WTC11 (cell line): ENCODE measurements at regions not wholly inside any gene's neighbourhood (a gene's known extent, or its start where the extent isn't known, plus 50 kb on each side); places are given as distances from the start of the nearest gene placed in this dataset.

Source experiments
- ATAC-seq: fragments of 200-7000 bp; cut with Tn5 transposase; 2 replicates; pipeline ENCODE4 v1.10.0; 2021; ENCODE audit warnings: mild to moderate bottlenecking, moderate library complexity
- CTCF ChIA-PET: fragments of 300-600 bp; sonication (Branson Sonifier 250); formaldehyde crosslinking; loops from one replicate; lab custom pipeline; 2021; ENCODE audit warnings: antibody characterized with exemption; lab: Charles Lee
- POLR2A ChIA-PET: fragments of 350-600 bp; sonication (Branson Sonifier 250); formaldehyde crosslinking; loops from one replicate; lab custom pipeline; 2021; ENCODE audit warnings: antibody characterized with exemption; lab: Charles Lee
- DNase-seq: peaks from one replicate; pipeline ENCODE4 v3.0.0; 2021; ENCODE audit warnings: low spot score
- H3K27ac Mint-ChIP-seq: 2 replicates; pipeline ENCODE4 v1.8.0; 2021; ENCODE audit warnings: mixed read lengths
- H3K27me3 Mint-ChIP-seq: 2 replicates; pipeline ENCODE4 v1.8.0; 2021; ENCODE audit warnings: low read depth, mild to moderate bottlenecking, moderate library complexity, mixed read lengths
- H3K36me3 Mint-ChIP-seq: 2 replicates; pipeline ENCODE4 v1.8.0; 2021; ENCODE audit warnings: mixed read lengths
- H3K4me1 Mint-ChIP-seq: 2 replicates; pipeline ENCODE4 v1.8.0; 2022; ENCODE audit warnings: mixed read lengths
- H3K4me3 Mint-ChIP-seq: 2 replicates; pipeline ENCODE4 v1.8.0; 2021; ENCODE audit warnings: mild to moderate bottlenecking, moderate library complexity, mixed read lengths
- H3K9me3 Mint-ChIP-seq: 2 replicates; pipeline ENCODE4 v1.8.0; 2021; ENCODE audit warnings: mixed read lengths
- CREM ChIP-seq: sonication (generic); formaldehyde crosslinking; IDR thresholded peaks from 2 replicates; pipeline ENCODE4 v1.8.1; 2022; ENCODE audit warnings: mild to moderate bottlenecking, missing genetic modification reagents, moderate library complexity
- EMX1 ChIP-seq: fragments of 250-450 bp; sonication (Bioruptor Pico); IDR thresholded peaks from 2 replicates; pipeline ENCODE4 v1.8.0; 2021; ENCODE audit warnings: mild to moderate bottlenecking
- FOXJ3 ChIP-seq: sonication (generic); formaldehyde crosslinking; IDR thresholded peaks from 2 replicates; pipeline ENCODE4 v1.9.0; 2021; ENCODE audit warnings: missing genetic modification reagents, mild to moderate bottlenecking, borderline replicate concordance
- GABPB1 ChIP-seq: sonication (generic); formaldehyde crosslinking; IDR thresholded peaks from 2 replicates; pipeline ENCODE4 v1.8.1; 2023; ENCODE audit warnings: mild to moderate bottlenecking, missing genetic modification reagents
- NFE2L1 ChIP-seq: sonication (generic); formaldehyde crosslinking; IDR thresholded peaks from 2 replicates; pipeline ENCODE4 v1.8.1; 2023; ENCODE audit warnings: missing genetic modification reagents
- NR1H2 ChIP-seq: sonication (generic); formaldehyde crosslinking; IDR thresholded peaks from 2 replicates; pipeline ENCODE4 v1.9.0; 2021; ENCODE audit warnings: mild to moderate bottlenecking, moderate library complexity, missing genetic modification reagents
- OVOL2 ChIP-seq: fragments of 250-450 bp; sonication (Bioruptor Pico); IDR thresholded peaks from 2 replicates; pipeline ENCODE4 v1.9.0; 2021; ENCODE audit warnings: mild to moderate bottlenecking, borderline replicate concordance
- SOX15 ChIP-seq: fragments of 250-450 bp; sonication (Bioruptor Pico); IDR thresholded peaks from 2 replicates; pipeline ENCODE4 v1.9.0; 2021; ENCODE audit warnings: mild to moderate bottlenecking
- TEAD1 ChIP-seq: sonication (generic); formaldehyde crosslinking; IDR thresholded peaks from 2 replicates; pipeline ENCODE4 v1.8.0; 2022; ENCODE audit warnings: mild to moderate bottlenecking, missing genetic modification reagents
- ZNF232 ChIP-seq: sonication (generic); formaldehyde crosslinking; IDR thresholded peaks from 2 replicates; pipeline ENCODE4 v1.8.0; 2022; ENCODE audit warnings: mild to moderate bottlenecking, missing genetic modification reagents
- ZNF317 ChIP-seq: sonication (generic); formaldehyde crosslinking; IDR thresholded peaks from 2 replicates; pipeline ENCODE4 v1.8.1; 2023; ENCODE audit warnings: low read depth, mild to moderate bottlenecking, moderate library complexity, missing genetic modification reagents, borderline replicate concordance
- ZNF416 ChIP-seq: fragments of 250-450 bp; sonication (Bioruptor Pico); IDR thresholded peaks from 2 replicates; pipeline ENCODE4 v1.9.0; 2021; ENCODE audit warnings: mild to moderate bottlenecking, inconsistent platforms
- TF ChIP-seq, protein P1 (sequence below): sonication (generic); formaldehyde crosslinking; IDR thresholded peaks from 2 replicates; pipeline ENCODE4 v1.8.0; 2023; ENCODE audit warnings: missing genetic modification reagents, mild to moderate bottlenecking, borderline replicate concordance
- TF ChIP-seq, protein P2 (sequence below): sonication (generic); formaldehyde crosslinking; conservative IDR thresholded peaks from 2 replicates; pipeline ENCODE4 v1.8.1; 2022; ENCODE audit warnings: mild to moderate bottlenecking, missing genetic modification reagents
- TF ChIP-seq, protein P3 (sequence below): sonication (generic); formaldehyde crosslinking; IDR thresholded peaks from 2 replicates; pipeline ENCODE4 v1.8.1; 2023; ENCODE audit warnings: mild to moderate bottlenecking, missing genetic modification reagents, moderate library complexity
- TF ChIP-seq, protein P4 (sequence below): sonication (generic); formaldehyde crosslinking; IDR thresholded peaks from 2 replicates; pipeline ENCODE4 v1.8.1; 2023; ENCODE audit warnings: mild to moderate bottlenecking, missing genetic modification reagents
- TF ChIP-seq, protein P5 (sequence below): sonication (generic); formaldehyde crosslinking; IDR thresholded peaks from 2 replicates; pipeline ENCODE4 v1.8.0; 2023; ENCODE audit warnings: missing genetic modification reagents
- TF ChIP-seq, protein P6 (sequence below): fragments of 250-450 bp; sonication (Bioruptor Pico); IDR thresholded peaks from 2 replicates; pipeline ENCODE4 v1.8.0; 2021; ENCODE audit warnings: mild to moderate bottlenecking

DNA sequence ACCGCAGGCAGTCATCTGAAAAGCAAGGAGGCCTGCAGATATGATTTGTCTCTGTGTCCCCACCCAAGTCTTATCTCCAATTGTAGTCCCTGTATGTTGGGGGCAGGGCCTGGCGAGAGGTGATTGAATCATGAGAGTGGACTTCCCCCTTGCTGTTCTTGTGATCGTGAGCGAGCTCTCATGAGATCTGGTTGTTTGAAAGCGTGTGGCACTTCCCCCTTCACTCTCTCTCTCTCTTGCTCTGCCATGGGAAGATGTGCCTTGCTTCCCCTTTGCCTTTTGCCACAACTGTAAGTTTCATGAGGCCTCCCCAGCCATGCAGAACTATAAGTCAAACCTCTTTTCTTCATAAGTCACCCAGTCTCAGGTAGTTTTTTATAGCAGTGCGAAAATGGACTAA, 83.3 kb downstream of the TMCO5A start (continued):
- TF ChIP-seq, protein P1, sequence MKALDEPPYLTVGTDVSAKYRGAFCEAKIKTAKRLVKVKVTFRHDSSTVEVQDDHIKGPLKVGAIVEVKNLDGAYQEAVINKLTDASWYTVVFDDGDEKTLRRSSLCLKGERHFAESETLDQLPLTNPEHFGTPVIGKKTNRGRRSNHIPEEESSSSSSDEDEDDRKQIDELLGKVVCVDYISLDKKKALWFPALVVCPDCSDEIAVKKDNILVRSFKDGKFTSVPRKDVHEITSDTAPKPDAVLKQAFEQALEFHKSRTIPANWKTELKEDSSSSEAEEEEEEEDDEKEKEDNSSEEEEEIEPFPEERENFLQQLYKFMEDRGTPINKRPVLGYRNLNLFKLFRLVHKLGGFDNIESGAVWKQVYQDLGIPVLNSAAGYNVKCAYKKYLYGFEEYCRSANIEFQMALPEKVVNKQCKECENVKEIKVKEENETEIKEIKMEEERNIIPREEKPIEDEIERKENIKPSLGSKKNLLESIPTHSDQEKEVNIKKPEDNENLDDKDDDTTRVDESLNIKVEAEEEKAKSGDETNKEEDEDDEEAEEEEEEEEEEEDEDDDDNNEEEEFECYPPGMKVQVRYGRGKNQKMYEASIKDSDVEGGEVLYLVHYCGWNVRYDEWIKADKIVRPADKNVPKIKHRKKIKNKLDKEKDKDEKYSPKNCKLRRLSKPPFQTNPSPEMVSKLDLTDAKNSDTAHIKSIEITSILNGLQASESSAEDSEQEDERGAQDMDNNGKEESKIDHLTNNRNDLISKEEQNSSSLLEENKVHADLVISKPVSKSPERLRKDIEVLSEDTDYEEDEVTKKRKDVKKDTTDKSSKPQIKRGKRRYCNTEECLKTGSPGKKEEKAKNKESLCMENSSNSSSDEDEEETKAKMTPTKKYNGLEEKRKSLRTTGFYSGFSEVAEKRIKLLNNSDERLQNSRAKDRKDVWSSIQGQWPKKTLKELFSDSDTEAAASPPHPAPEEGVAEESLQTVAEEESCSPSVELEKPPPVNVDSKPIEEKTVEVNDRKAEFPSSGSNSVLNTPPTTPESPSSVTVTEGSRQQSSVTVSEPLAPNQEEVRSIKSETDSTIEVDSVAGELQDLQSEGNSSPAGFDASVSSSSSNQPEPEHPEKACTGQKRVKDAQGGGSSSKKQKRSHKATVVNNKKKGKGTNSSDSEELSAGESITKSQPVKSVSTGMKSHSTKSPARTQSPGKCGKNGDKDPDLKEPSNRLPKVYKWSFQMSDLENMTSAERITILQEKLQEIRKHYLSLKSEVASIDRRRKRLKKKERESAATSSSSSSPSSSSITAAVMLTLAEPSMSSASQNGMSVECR: no peak
- TF ChIP-seq, protein P2, sequence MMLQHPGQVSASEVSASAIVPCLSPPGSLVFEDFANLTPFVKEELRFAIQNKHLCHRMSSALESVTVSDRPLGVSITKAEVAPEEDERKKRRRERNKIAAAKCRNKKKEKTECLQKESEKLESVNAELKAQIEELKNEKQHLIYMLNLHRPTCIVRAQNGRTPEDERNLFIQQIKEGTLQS (CRISPR knock-in tag): no peak

DNA sequence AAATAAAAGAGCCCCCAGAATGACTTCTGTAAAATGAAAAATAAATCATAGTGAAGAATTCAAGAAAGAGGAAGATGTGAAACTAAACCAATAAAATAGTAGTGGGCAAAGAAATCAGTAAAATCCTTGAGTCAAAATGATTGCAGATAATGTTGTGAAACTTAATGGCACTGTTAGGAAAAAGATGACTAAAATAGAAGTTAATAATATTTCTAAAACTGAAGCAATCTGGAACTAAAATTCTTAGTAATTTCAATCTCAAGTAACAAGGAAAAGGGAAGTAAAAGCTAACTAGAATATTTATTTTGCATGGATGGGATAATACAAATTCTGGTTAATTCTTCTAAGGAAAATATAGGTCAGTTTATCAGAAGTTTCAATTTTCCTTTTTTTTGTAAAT, 84.6 kb downstream of the TMCO5A start:
- H3K4me3 Mint-ChIP-seq: no peak overlapping the region
- no peak for DNase-seq
- H3K27me3 Mint-ChIP-seq: no peaks in the 10 kb centered on the region
- TF ChIP-seq ZNF232 (CRISPR knock-in tag): no peak
- TF ChIP-seq TEAD1 (CRISPR knock-in tag): no peak
- no peak for TF ChIP-seq CREM (CRISPR knock-in tag)
- TF ChIP-seq, protein P3, sequence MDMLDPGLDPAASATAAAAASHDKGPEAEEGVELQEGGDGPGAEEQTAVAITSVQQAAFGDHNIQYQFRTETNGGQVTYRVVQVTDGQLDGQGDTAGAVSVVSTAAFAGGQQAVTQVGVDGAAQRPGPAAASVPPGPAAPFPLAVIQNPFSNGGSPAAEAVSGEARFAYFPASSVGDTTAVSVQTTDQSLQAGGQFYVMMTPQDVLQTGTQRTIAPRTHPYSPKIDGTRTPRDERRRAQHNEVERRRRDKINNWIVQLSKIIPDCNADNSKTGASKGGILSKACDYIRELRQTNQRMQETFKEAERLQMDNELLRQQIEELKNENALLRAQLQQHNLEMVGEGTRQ (CRISPR knock-in tag): no peak
- no peak for TF ChIP-seq NFE2L1
- TF ChIP-seq SOX15 (CRISPR knock-in tag): no peak
- TF ChIP-seq, protein P2 (CRISPR knock-in tag): no peak
- no peak for TF ChIP-seq ZNF416
- TF ChIP-seq, protein P4, sequence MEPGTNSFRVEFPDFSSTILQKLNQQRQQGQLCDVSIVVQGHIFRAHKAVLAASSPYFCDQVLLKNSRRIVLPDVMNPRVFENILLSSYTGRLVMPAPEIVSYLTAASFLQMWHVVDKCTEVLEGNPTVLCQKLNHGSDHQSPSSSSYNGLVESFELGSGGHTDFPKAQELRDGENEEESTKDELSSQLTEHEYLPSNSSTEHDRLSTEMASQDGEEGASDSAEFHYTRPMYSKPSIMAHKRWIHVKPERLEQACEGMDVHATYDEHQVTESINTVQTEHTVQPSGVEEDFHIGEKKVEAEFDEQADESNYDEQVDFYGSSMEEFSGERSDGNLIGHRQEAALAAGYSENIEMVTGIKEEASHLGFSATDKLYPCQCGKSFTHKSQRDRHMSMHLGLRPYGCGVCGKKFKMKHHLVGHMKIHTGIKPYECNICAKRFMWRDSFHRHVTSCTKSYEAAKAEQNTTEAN: no peak
- no peak for TF ChIP-seq FOXJ3
- TF ChIP-seq GABPB1: no peak
- TF ChIP-seq NR1H2 (CRISPR knock-in tag): no peak
- TF ChIP-seq EMX1: no peak
- no peak for TF ChIP-seq OVOL2 (CRISPR knock-in tag)
- TF ChIP-seq ZNF317: no peak
- TF ChIP-seq, protein P5, sequence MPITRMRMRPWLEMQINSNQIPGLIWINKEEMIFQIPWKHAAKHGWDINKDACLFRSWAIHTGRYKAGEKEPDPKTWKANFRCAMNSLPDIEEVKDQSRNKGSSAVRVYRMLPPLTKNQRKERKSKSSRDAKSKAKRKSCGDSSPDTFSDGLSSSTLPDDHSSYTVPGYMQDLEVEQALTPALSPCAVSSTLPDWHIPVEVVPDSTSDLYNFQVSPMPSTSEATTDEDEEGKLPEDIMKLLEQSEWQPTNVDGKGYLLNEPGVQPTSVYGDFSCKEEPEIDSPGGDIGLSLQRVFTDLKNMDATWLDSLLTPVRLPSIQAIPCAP (CRISPR knock-in tag): no peak
- TF ChIP-seq, protein P6, sequence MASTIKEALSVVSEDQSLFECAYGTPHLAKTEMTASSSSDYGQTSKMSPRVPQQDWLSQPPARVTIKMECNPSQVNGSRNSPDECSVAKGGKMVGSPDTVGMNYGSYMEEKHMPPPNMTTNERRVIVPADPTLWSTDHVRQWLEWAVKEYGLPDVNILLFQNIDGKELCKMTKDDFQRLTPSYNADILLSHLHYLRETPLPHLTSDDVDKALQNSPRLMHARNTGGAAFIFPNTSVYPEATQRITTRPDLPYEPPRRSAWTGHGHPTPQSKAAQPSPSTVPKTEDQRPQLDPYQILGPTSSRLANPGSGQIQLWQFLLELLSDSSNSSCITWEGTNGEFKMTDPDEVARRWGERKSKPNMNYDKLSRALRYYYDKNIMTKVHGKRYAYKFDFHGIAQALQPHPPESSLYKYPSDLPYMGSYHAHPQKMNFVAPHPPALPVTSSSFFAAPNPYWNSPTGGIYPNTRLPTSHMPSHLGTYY: no peak
- H3K36me3 Mint-ChIP-seq: no peaks in the 10 kb centered on the region
- peaks cover 10% of the 10 kb centered on the region for H3K9me3 Mint-ChIP-seq
- H3K27ac Mint-ChIP-seq: no peak overlapping the region
- ATAC-seq: no peak
- ChIA-PET POLR2A (no interaction called here), CTCF (no interaction called here)
- peaks cover 8% of the 10 kb centered on the region for H3K4me1 Mint-ChIP-seq
